Breast epithelium (tissue), 4 donors: ENCODE measurements at regions not wholly inside any gene's neighbourhood (a gene's known extent, or its start where the extent isn't known, plus 50 kb on each side); places are given as distances from the start of the nearest gene placed in this dataset.

Experiments used
- DNase-seq, 2 donors: peaks; one replicate each; pipeline ENCODE4 v3.0.0-alpha.2; 2019; ENCODE audit warnings: low spot score in 2 of 2
- H3K27ac ChIP-seq, 2 donors: fragments of 200-600 bp; sonication (generic) in 1 of 2; one replicate each; pipeline ENCODE4 v1.5.1; 2016 to 2019; ENCODE audit warnings: mild to moderate bottlenecking in 1 of 2
- H3K27me3 ChIP-seq, 2 donors: fragments of 200-600 bp; sonication (generic) in 1 of 2; one replicate each; pipeline versions ENCODE4 v1.5.1 to v1.6.0; 2017 to 2019; ENCODE audit warnings: control low read depth in 1 of 2, mild to moderate bottlenecking in 1 of 2
- H3K36me3 ChIP-seq: fragments of 200-600 bp; one replicate; pipeline ENCODE4 v1.5.1; 2019
- H3K4me1 ChIP-seq, 2 donors: fragments of 200-600 bp; sonication (generic); one replicate each; pipeline ENCODE4 v1.5.1; 2016 to 2019; ENCODE audit warnings: control low read depth in 1 of 2
- H3K4me3 ChIP-seq, 3 donors: fragments of 200-600 bp; sonication (generic); 1 replicate in 2 of 3; 2 replicates in 1 of 3; pipeline ENCODE4 v1.5.1; 2016 to 2019; ENCODE audit warnings: mild to moderate bottlenecking in 3 of 3, moderate library complexity in 2 of 3
- H3K9me3 ChIP-seq, 2 donors: fragments of 200-600 bp; sonication (generic) in 1 of 2; one replicate each; pipeline ENCODE4 v1.5.1; 2016 to 2019; ENCODE audit warnings: control low read depth in 1 of 2
- CTCF ChIP-seq, 3 donors: fragments of 450-650 bp; IDR thresholded peaks; one replicate each; pipeline ENCODE4 v1.5.1; 2016 to 2017; ENCODE audit warnings: antibody characterized with exemption in 3 of 3, mild to moderate bottlenecking in 3 of 3, moderate library complexity in 3 of 3
- POLR2A ChIP-seq: fragments of 450-650 bp; IDR thresholded peaks from one replicate; pipeline ENCODE4 v1.6.1; 2016; ENCODE audit warnings: antibody characterized with exemption, mild to moderate bottlenecking, moderate library complexity
- POLR2AphosphoS5 ChIP-seq, 3 donors: sonication (generic); formaldehyde crosslinking; IDR thresholded peaks; one replicate each; pipeline ENCODE4 v1.6.1; 2017; ENCODE audit warnings: antibody characterized with exemption in 3 of 3
- intact Hi-C: fragments of 100-400 bp; cut with DNase I; formaldehyde crosslinking; loops from one replicate; pipeline ENCODE4 v1.15.1; 2023; ENCODE audit warnings: low total_unique reads

DNA sequence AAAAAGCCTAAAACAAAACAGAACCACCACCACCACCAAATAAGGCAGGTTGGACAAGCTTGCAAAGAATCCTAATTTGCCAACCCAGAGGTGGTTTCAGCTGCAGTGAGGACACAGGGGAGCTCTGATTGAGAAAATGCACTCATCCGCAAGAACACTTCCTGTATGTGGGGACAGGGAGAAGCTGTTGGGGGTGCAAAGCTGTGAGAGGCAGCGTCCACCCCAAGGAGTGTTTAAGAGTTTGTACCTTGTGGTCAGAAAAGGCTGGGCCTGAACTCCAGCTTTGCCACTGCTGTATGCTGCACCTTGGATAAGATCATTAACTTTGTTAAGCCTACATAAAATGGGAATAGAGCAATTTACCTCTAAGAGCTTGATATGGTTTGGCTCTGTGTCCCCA, 511.7 kb downstream of the BNC2 start:
- H3K27ac ChIP-seq, result no peak overlapping the region
- no peak for DNase-seq
- no peak overlapping the region for H3K4me3 ChIP-seq
- H3K27me3 ChIP-seq, result no peaks in the 10 kb centered on the region
- H3K36me3 ChIP-seq, result no peaks in the 10 kb centered on the region
- intact Hi-C loops, result no loop called here
- H3K9me3 ChIP-seq, result no peaks in the 10 kb centered on the region
- TF ChIP-seq POLR2A (no peak), POLR2AphosphoS5 (IDR thresholded peaks at IDR 0.05) (no peak), CTCF (IDR thresholded peaks at IDR 0.05) (no peak)
- H3K4me1 ChIP-seq, result no peaks in the 10 kb centered on the region
